ENCODE measurements at regions not wholly inside any gene's neighbourhood (a gene's known extent, or its start where the extent isn't known, plus 50 kb on each side); places are given as distances from the start of the nearest gene placed in this dataset.

- Histone ChIP-seq H3K9me3 (peaks cover 0 to 14% (median 0%) of the 10 kb centered on the region in 11 donors), H3K4me3 (no peak overlapping the region), H3K4me1 (peaks cover 0 to 12% (median 0%) of the 10 kb centered on the region in 9 donors), H3K27ac (no peak overlapping the region), H3K36me3 (no peaks in the 10 kb centered on the region), H3K27me3 (no peaks in the 10 kb centered on the region)
- intact Hi-C loops (cut with DNase I): no loop called here
- no peak for DNase-seq
- 0 to 6% methylated on average over 1 of the region's 1 CpG for WGBS, 2 donors
- ATAC-seq: no peak
- TF ChIP-seq, protein P1, sequence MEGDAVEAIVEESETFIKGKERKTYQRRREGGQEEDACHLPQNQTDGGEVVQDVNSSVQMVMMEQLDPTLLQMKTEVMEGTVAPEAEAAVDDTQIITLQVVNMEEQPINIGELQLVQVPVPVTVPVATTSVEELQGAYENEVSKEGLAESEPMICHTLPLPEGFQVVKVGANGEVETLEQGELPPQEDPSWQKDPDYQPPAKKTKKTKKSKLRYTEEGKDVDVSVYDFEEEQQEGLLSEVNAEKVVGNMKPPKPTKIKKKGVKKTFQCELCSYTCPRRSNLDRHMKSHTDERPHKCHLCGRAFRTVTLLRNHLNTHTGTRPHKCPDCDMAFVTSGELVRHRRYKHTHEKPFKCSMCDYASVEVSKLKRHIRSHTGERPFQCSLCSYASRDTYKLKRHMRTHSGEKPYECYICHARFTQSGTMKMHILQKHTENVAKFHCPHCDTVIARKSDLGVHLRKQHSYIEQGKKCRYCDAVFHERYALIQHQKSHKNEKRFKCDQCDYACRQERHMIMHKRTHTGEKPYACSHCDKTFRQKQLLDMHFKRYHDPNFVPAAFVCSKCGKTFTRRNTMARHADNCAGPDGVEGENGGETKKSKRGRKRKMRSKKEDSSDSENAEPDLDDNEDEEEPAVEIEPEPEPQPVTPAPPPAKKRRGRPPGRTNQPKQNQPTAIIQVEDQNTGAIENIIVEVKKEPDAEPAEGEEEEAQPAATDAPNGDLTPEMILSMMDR (IDR thresholded peaks at IDR 0.05): no peak
Observed at GRCh38 chr3:89000886-89001285, 106.5 kb upstream of the EPHA3 start.

DNA sequence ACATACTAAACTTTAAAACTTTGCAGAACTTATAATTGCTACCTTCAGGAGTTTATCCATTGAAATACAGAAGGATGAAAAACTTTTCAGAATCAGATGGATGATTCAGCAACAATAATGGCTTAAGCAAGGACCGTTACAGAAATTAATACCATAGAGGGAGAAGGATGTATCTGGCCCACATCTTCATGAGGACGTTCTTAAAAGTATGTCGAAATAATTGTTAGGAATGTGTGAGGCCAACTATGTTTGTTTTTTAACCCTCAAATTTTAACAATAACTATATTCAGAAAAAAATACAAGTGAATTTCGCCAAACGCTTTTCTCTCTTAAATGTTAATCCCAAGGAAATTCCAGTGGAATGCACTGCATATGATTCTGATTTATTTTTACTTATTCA is 105.2 kb upstream of the EPHA3 start:
- Histone ChIP-seq H3K36me3 (no peaks in the 10 kb centered on the region), H3K27ac (no peak overlapping the region), H3K9me3 (peaks cover 0 to 23% (median 0%) of the 10 kb centered on the region in 11 donors), H3K4me3 (no peak overlapping the region), H3K27me3 (no peaks in the 10 kb centered on the region), H3K4me1 (no peaks in the 10 kb centered on the region)
- TF ChIP-seq, protein P1 (IDR thresholded peaks at IDR 0.05): no peak
- 68 to 88% methylated on average over 5 of the region's 5 CpGs for WGBS, 2 donors
- ATAC-seq: no peak
- no peak for DNase-seq
- intact Hi-C loops (cut with DNase I): no loop called here

DNA sequence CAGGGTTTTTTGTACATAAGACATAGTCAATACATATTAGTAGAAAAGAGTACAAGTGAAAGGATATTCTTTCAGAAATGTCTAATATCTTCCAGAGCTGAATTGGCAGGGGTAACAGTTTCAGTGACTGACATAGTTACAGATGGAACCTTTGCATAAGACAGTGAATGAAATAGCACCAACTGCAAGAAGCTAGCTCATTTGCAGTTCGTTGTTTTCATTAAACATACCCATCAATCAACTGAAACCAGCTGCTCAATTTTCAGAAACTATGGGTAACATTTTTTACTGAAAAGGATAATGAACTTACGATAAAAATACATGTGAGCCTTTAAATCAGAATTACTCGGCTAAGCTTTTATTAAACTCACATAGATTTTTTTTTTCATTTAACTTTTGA is 93.9 kb upstream of the EPHA3 start:
- Histone ChIP-seq H3K4me3 (no peak overlapping the region), H3K36me3 (no peaks in the 10 kb centered on the region), H3K27me3 (no peaks in the 10 kb centered on the region), H3K27ac (no peak overlapping the region), H3K9me3 (peaks cover 0 to 13% (median 0%) of the 10 kb centered on the region in 11 donors), H3K4me1 (no peaks in the 10 kb centered on the region)
- no peak for DNase-seq
- intact Hi-C loops (cut with DNase I): no loop called here
- TF ChIP-seq, protein P1 (IDR thresholded peaks at IDR 0.05): no peak
- ATAC-seq: no peak
- WGBS, 2 donors: 86 to 91% methylated on average over 3 of the region's 3 CpGs

DNA sequence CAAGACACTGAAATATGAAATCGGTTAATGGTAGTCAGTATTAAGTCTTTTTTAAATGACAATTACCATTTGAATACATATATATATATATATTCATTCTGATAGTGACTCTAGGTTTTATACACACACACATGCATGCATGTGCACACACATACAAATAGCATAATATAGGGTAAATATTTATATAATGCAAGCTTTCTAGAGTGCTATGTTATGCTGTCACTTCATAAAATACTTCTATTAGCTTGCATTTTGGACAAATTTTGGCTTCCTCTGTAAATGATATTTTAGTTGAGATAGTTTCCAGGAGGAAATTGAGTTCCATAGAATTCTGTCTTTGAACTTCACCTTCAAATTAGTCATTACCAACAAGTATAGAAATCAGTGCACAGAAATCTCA is 89.9 kb upstream of the EPHA3 start:
- WGBS, 2 donors: 83 to 93% methylated on average over 1 of the region's 1 CpG
- TF ChIP-seq, protein P1 (IDR thresholded peaks at IDR 0.05): no peak
- Histone ChIP-seq H3K9me3 (peaks cover 0 to 13% (median 0%) of the 10 kb centered on the region in 11 donors), H3K27ac (no peak overlapping the region), H3K27me3 (no peaks in the 10 kb centered on the region), H3K4me3 (no peak overlapping the region), H3K4me1 (no peaks in the 10 kb centered on the region), H3K36me3 (no peaks in the 10 kb centered on the region)
- ATAC-seq (no peak), DNase-seq (no peak)
- intact Hi-C loops (cut with DNase I): no loop called here
